ENCODE measurements at regions not wholly inside any gene's neighbourhood (a gene's known extent, or its start where the extent isn't known, plus 50 kb on each side); places are given as distances from the start of the nearest gene placed in this dataset.
"Not testable (repeated sequence)": the region's sequence is repeated elsewhere in the genome, so short reads cannot be mapped to it uniquely, and the experiment has no call there.

DNA sequence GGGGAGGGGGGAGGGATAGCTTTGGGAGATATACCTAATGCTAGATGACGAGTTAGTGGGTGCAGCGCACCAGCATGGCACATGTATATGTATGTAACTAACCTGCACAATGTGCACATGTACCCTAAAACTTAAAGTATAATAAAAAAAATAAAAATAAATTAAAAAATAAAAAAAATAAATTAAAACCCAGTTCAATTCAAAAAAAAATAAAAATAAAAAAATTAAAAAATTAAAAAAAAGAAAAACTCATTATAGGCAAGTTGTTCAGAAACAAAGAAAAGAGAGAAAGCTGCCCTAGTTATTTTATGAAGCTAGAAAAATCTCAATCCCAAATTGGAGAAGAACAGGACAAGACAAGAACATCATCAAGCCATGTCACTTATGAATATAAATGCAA is 147.5 kb upstream of the PRR20G start:
- not testable (repeated sequence) for DNase-seq

GRCh38 chr3:127431066-127431465 is 143.2 kb upstream of the PRR20G start:
- no peak for DNase-seq

DNA sequence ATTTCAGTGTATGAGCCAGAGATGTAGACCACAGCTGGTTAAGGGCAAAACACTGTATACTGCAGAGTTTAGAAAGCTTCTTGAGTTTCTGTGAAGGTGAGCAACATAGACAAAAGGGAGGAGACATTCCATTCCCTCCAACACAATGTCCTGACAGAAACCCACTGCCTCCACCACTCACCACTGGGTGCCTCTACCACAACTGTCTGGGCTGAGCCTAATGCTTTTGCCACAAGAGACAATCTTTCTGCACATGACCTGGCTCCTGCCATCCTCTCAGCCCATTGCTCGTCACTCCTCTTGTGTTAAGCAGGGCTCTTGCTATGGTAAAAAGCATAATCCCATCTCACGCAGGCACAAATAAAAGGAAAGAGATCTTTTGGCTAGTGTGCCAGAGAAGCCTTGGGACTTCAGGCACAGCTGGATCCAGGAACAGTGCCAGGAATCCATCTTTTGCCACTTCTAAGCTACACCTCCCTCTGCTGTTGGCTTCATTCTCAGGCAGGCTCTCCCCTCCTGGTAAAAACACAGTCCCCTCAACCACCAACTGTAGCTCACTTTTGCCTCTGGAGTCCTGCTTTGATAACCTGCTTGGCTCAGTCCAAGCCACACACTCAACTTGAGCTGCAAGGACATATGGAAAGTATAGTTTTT is 140.6 kb upstream of the PRR20G start:
- no peak for DNase-seq

DNA sequence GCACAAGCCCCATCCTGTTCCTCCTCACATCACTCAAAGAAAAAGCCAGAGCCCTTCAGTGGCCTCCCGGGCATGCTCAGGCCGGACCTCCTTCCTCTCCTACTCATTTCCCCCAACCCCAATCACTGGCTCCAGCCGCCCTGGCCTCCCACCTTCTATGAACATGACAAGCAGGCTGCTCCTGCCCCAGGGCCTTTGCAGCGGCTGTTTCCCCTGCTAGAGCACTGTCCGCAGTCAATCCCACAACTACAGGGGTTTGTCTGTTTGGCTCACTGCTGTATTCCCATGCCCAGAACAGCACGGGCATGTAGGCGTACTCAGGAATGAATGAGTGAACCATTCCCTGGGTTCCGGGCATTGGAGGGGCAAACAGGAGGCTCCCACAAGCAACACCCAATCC is 139.8 kb upstream of the PRR20G start:
- DNase-seq, result no peak

DNA sequence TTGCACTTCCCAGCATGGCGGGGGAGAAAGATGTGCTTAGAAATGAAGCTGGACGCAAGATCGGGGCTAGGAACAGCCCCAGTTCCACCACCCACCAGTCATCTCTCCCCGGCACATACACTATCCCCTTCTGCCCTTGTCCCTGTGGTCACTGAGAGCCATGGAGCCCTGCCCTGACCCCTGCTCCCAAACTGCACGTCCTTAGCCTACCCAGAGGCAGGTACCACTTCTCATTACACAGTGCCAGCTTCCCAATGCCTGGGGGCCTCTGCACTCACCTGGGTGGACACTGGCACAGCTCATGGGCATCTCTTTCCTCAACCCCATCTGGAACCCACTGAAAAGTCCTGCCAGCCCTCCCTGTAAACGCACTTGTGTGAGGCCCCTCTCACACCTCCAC is 139.3 kb upstream of the PRR20G start:
- no peak for DNase-seq

- DNase-seq, result no peak
These were observed 138.8 kb upstream of the PRR20G start for GRCh38 chr3:127426444-127427153.

DNA sequence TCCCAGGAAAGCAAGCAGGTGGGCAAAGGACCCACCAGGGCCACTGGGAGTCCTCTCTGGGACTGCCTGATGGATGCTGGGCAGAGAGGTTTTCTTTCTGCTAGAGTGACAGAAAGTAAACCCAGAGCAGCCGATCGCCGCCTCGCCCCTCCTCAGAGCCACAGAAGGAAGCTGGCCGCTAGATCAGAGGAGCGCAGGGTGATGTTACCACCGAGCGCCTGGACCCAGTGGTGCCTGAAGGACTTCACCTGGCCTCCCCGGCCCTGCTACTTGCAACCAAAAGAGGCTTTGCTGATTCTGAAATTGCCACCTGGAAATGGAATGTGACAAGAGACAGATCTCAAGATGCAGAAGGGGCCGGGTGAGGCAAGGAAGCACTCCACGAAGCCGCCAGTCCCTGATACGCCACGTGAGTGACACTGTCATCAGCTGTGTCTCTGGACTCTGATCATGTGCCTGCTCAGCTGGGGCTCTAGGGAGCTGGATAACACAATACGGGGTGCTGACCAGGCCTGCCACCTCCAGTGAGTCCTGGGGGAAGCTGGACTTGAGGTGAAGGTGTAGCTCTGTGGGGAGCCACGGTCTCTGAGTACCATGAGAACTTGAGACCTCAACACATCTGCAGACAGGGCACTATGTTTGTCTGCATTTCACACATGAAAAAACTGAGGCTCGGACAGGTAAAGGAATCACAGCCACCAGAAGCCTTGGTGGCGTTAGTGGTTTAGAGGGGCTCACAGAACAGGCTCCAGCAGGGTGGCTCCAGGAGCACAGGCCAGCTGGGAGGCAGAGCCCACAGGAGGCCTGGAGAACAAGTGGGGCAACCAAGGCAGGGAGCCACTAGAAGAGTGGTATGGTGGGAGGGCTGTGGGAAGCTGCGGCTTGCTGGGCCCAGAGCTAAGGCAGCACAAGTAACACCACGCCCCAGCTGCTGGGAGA is 137.9 kb upstream of the PRR20G start:
- DNase-seq, result no peak

DNA sequence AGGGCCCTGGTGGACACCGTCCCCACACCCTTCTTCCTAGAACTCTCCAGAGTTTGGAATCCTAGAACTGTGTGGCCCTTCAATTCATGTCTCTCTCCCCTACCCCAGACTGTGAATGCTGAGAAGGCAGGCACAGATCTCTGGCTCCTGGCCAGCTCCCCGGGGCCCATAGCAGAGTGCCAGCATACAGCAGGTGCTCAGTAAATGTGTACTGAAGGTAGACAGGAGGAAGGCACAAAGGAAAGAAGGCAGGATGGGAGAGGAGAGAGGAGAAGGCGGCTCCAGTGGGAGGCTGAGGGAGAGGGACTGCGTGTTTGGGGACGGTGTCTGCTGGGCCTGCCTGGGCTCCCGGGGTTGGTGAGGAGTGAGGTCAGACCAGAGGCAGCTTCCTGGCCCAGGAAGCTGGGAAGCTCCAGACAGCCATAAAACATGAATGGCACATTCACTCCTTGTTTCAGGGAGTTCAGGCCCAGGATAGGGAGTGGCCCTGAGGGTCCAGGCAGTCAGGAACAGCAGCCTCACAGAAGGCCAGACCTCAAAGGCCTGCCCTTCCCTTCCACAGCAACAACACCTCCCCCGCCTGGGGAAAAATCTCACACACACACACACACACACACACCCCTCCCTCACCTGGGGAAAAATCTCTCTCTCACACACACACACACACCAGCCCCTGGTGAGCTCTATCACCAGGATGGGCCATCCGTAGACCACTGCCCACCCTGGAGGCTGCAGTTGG is 137.1 kb upstream of the PRR20G start:
- DNase-seq, result no peak

DNA sequence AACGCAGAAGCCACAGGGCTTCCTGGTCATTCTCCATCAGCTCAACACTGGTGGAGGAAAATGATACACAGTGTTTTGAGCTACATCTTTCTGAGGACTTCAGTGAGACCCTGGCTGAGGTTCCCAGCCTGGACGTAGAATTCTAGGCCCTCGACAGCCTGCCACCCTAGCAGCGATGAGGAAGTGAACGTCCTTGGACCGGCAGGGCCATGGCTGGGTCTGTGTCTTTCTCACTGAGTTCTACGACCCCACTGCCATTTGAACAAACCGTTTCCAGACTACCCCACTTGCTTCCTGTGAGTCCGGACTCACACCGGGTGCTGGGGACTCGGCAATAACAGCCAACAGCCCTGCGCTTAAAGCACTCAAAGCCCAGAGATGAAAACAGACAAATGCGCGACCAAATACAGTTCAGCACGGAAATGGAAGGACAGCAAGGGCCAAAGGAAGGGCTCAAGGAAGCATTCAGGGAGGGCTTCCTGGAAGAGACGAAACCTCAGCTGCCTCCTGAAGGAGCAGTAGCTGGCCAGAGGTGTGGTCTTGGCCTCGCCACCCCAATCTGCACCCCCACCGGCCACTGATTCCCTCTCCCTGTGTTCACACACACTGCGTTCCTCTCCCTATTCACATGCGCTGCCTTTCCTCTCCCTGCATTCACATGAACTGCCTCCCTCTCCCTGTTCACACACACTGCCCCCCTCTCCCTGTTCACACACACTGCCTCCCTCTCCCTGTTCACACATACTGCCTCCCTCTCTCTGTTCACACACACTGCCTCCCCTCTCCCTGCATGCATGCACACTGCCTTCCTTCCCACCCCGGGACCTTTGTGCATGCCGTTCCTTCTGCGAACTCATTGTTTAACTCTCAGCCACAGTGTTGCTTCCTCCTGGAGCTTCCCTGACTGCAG is 136.3 kb upstream of the PRR20G start:
- no peak for DNase-seq

- DNase-seq, result no peak
These were observed 135.0 kb upstream of the PRR20G start for GRCh38 chr3:127422663-127423375.

DNA sequence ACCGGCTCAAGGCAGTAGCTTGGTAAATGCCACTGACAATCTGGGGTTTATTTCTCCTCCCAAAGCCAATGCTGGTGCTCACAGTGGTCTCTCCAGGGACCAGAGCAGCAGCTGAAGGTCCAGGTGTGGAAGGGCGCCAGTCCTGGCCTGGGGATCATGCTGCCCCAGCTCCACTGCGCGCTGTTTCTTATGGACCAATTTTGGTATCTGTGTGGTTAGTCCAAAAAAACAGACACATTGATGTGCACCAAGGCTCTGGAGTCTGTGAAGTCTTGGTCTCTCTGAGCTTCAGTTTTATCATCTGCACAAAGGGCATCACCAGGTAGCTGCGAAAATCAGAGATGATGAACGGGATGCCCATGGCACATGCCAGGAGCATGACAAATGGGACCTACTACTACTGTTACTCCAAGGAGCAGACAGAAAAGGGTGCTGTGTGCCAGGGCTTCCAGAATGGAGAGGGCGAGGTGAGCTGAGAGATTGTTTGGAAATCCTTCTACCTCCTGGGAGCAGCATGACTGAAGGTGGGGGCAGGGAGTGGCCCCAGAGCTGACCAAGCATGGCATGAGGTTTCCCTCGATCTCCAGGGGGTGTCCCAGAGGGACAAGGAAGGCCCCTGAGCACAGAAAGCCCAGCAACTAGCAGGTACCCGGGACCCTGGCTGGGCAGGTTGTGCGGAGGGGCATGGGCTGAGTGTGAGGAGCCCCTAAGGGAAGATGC is 134.3 kb upstream of the PRR20G start:
- DNase-seq, result no peak

- no peak for DNase-seq
These were observed 133.0 kb upstream of the PRR20G start for GRCh38 chr3:127420829-127421228.

DNA sequence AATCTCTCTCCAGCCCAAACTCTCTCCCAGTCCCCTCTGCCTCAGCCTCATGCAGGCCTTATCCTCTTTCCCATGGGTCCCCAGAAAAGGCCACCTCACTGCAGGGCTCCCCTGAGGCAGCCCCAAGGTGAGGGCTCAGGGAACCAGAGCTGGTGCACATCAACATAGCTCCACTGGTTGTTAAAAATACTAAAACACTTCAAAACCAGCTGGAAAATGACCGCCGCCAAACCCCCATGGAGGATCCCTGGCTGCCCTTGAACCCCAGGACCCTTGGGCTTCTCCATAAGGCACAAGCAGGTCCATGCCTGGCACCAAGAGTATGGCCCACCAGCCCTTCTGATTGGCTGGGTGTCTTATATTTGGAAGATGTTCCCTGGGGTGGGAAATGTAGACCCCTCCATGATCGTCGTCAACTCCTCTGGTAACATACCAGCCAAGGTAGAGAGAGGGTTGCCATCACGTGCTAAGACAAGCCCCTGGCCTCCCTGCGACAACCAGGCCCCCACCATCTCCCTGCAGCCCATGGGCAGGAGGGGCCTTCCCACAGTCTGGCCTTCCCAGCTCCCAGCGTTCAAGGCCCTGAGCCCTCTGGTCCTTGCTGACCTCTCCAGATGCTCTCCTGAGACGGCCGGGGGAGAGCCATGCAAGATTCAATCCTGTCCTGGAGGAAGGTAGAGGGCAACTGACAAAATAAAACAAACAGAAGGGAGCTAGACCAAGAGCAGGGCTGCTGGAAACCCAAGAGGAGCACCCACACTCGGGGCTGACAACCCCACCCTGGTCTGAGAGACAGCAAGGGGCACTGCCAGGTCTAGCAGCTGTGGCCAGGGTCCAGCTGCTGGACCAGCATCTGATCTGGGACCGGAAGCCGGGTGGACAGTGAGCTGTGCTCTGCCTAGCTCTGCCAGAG is 132.1 kb upstream of the PRR20G start:
- no peak for DNase-seq

- DNase-seq, result no peak
These were observed 131.3 kb upstream of the PRR20G start for GRCh38 chr3:127419182-127419581.

GRCh38 chr3:127418560-127419147 is 130.8 kb upstream of the PRR20G start:
- DNase-seq, result no peak

DNA sequence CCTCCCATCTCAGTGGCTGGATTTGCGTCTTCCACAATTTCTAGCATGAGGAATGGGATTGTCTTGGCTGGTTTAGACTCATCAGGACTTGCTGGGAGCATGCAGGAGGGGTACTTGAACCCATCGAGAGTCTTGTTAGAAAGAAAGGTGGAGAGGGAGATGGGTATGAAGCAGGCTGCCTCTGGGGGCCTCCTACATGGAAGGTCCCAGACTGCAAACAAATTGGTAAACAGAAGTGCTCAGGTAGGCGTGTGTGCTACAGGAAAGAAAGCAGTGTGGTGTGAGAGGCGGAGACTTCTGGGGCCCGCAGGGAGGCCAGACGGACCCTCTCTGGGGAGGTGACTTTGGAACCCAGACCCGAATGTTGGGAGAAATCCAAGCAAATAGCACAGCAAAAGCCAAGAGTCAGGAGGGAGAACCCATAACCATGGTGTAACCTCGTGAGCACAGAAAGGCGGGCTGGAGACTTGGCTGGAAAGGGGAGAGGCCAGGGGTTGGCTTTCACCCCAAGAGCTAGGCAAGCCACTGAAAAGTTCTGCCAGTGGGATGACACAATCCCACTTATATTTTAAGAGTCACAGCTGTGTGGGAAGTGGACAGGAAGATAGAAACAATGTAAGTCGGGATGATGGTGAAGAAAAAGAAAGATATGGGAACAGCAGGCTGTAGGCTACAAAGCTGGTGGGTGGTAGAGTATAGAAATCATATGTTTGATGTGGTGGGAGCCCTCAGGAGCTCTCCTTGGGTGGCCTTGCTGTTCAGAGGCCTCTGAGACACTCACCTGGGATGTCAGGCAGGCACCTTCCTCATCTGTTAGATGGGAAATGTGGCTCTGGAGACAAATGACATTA is 130.1 kb upstream of the PRR20G start:
- no peak for DNase-seq

GRCh38 chr3:127413871-127414270 is 126.0 kb upstream of the PRR20G start:
- DNase-seq, result no peak

- no peak for DNase-seq
These were observed 125.5 kb upstream of the PRR20G start for GRCh38 chr3:127413318-127413673.
